ENCODE measurements at regions not wholly inside any gene's neighbourhood (a gene's known extent, or its start where the extent isn't known, plus 50 kb on each side); places are given as distances from the start of the nearest gene placed in this dataset.

DNA sequence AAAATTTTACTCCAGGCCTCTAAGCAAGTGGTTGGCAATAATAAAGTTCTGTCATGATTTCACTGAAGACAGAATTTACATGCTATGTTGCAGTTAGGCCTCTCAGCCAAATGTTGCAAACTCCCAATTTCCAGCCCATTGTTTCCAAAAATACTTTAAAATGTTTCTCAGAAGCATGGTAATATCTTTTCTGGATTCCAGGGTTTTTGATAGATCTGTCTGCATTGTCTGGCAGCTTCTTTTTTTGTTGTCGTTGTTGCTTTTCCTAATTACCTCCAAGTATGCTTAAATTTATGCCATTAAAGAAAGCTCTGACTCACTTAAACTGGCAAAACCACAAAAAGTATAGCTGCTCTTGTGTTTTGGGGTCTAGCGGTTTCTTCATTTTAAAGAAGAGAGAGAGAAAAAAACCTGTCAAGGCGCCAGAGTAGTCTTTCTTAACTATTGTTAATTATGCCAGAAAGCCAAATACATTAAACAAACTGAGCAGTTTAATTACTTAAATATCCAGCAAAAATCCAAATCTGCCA lies 97.0 kb downstream of the AGTR2 start:
- Histone ChIP-seq H3K27me3 (ENCODE audit: control insufficient read depth, insufficient read depth, low read length) (no peaks in the 10 kb centered on the region), H3K27ac (ENCODE audit: low read length) (no peak overlapping the region), H3K9me3 (ENCODE audit: control insufficient read depth, insufficient read depth, low read depth, low read length) (no peaks in the 10 kb centered on the region), H3K4me3 (ENCODE audit: low read depth in 2 of 2, low read length in 2 of 2) (no peak overlapping the region), H3K4me1 (ENCODE audit: control insufficient read depth, insufficient read depth, low read length) (no peaks in the 10 kb centered on the region), H3K36me3 (ENCODE audit: control insufficient read depth, insufficient read depth, low read length) (no peaks in the 10 kb centered on the region)
- in situ Hi-C loops (cut with HindIII; ENCODE audit: low pct_unique_long_range_greater_than_20kb, low sequenced_read_pairs), result no loop called here
- BruUV-seq (replicated peaks), result no TSS peak
- no peak for ATAC-seq
- no peak for DNase-seq (ENCODE audit: low read depth, low spot score)
- intact Hi-C loops (cut with micrococcal nuclease; ENCODE audit: unreplicated experiment), result no loop called here
- TF ChIP-seq TCF7L2 (IDR thresholded peaks at IDR 0.05; ENCODE audit: low read depth, low read length) (no peak), POLR2AphosphoS5 (IDR thresholded peaks at IDR 0.05; ENCODE audit: low read depth, low read length) (no peak), SIN3A (IDR thresholded peaks at IDR 0.05; ENCODE audit: borderline replicate concordance, insufficient read depth, low read depth, low read length) (no peak)
- TF ChIP-seq, protein P1, sequence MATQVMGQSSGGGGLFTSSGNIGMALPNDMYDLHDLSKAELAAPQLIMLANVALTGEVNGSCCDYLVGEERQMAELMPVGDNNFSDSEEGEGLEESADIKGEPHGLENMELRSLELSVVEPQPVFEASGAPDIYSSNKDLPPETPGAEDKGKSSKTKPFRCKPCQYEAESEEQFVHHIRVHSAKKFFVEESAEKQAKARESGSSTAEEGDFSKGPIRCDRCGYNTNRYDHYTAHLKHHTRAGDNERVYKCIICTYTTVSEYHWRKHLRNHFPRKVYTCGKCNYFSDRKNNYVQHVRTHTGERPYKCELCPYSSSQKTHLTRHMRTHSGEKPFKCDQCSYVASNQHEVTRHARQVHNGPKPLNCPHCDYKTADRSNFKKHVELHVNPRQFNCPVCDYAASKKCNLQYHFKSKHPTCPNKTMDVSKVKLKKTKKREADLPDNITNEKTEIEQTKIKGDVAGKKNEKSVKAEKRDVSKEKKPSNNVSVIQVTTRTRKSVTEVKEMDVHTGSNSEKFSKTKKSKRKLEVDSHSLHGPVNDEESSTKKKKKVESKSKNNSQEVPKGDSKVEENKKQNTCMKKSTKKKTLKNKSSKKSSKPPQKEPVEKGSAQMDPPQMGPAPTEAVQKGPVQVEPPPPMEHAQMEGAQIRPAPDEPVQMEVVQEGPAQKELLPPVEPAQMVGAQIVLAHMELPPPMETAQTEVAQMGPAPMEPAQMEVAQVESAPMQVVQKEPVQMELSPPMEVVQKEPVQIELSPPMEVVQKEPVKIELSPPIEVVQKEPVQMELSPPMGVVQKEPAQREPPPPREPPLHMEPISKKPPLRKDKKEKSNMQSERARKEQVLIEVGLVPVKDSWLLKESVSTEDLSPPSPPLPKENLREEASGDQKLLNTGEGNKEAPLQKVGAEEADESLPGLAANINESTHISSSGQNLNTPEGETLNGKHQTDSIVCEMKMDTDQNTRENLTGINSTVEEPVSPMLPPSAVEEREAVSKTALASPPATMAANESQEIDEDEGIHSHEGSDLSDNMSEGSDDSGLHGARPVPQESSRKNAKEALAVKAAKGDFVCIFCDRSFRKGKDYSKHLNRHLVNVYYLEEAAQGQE (IDR thresholded peaks at IDR 0.05; ENCODE audit: insufficient read depth in 1 of 2, low read depth in 2 of 2, low read length in 1 of 2), result no peak
- TF ChIP-seq, protein P2, sequence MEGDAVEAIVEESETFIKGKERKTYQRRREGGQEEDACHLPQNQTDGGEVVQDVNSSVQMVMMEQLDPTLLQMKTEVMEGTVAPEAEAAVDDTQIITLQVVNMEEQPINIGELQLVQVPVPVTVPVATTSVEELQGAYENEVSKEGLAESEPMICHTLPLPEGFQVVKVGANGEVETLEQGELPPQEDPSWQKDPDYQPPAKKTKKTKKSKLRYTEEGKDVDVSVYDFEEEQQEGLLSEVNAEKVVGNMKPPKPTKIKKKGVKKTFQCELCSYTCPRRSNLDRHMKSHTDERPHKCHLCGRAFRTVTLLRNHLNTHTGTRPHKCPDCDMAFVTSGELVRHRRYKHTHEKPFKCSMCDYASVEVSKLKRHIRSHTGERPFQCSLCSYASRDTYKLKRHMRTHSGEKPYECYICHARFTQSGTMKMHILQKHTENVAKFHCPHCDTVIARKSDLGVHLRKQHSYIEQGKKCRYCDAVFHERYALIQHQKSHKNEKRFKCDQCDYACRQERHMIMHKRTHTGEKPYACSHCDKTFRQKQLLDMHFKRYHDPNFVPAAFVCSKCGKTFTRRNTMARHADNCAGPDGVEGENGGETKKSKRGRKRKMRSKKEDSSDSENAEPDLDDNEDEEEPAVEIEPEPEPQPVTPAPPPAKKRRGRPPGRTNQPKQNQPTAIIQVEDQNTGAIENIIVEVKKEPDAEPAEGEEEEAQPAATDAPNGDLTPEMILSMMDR (IDR thresholded peaks at IDR 0.05), result no peak
- ChIA-PET POLR2A (no interaction called here), CTCF (no interaction called here)

DNA sequence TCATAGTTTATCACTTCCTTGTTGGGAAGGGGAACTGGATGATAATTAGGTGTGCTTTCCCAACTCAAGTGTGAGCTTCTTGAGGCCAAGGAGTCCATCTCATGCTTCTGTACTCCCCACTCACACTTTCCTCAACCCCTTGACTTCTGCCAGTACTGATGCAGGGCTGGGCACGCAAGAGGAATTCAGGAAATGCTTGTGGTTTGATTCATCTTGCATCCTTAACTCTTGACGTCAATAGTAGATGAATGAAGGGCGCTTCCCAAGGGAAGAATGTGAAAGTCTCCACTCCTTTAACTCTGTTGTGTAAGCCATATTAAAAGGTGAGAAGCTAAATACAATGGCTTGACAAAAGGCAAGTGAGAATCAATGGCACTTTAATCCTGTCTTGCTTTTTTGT lies 101.8 kb downstream of the AGTR2 start:
- no peak for ATAC-seq
- Histone ChIP-seq H3K4me1 (ENCODE audit: control insufficient read depth, insufficient read depth, low read length) (no peaks in the 10 kb centered on the region), H3K9me3 (ENCODE audit: control insufficient read depth, insufficient read depth, low read depth, low read length) (no peaks in the 10 kb centered on the region), H3K36me3 (ENCODE audit: control insufficient read depth, insufficient read depth, low read length) (no peaks in the 10 kb centered on the region), H3K4me3 (ENCODE audit: low read depth in 2 of 2, low read length in 2 of 2) (no peak overlapping the region), H3K27ac (ENCODE audit: low read length) (no peak overlapping the region), H3K27me3 (ENCODE audit: control insufficient read depth, insufficient read depth, low read length) (no peaks in the 10 kb centered on the region)
- ChIA-PET POLR2A (no interaction called here), CTCF (no interaction called here)
- DNase-seq (ENCODE audit: low read depth, low spot score), result no peak
- in situ Hi-C loops (cut with HindIII; ENCODE audit: low pct_unique_long_range_greater_than_20kb, low sequenced_read_pairs), result no loop called here
- TF ChIP-seq TCF7L2 (IDR thresholded peaks at IDR 0.05; ENCODE audit: low read depth, low read length) (no peak), POLR2AphosphoS5 (IDR thresholded peaks at IDR 0.05; ENCODE audit: low read depth, low read length) (no peak), SIN3A (IDR thresholded peaks at IDR 0.05; ENCODE audit: borderline replicate concordance, insufficient read depth, low read depth, low read length) (no peak)
- TF ChIP-seq, protein P2 (IDR thresholded peaks at IDR 0.05), result no peak
- TF ChIP-seq, protein P1 (IDR thresholded peaks at IDR 0.05; ENCODE audit: insufficient read depth in 1 of 2, low read depth in 2 of 2, low read length in 1 of 2), result no peak
- BruUV-seq (replicated peaks), result no TSS peak
- intact Hi-C loops (cut with micrococcal nuclease; ENCODE audit: unreplicated experiment), result no loop called here
